NCI-H524 (cell line): ENCODE measurements at regions not wholly inside any gene's neighbourhood (a gene's known extent, or its start where the extent isn't known, plus 50 kb on each side); places are given as distances from the start of the nearest gene placed in this dataset.
A peak's percentile ranks its signal among the peaks of the same experiment; 100 is the strongest.
"Not testable (repeated sequence)": the region's sequence is repeated elsewhere in the genome, so short reads cannot be mapped to it uniquely, and the experiment has no call there.

Experiments used
- DNase-seq, 2 experiments: peaks; one replicate each; lab custom pipeline; 2025; lab: John Stamatoyannopoulos, UW

GRCh38 chr14:34381304-34381703 lies 80.7 kb downstream of the SPTSSA start:
- DNase-seq = not testable (repeated sequence)

- DNase-seq = no peak
Observed at GRCh38 chr14:34380471-34380845, 81.6 kb downstream of the SPTSSA start.

- no peak for DNase-seq
Observed at GRCh38 chr14:34379816-34380470, 82.1 kb downstream of the SPTSSA start.

GRCh38 chr14:34376649-34377267 lies 85.3 kb downstream of the SPTSSA start:
- no peak for DNase-seq

- DNase-seq = no peak
Observed at GRCh38 chr14:34374998-34375740, 86.9 kb downstream of the SPTSSA start.

GRCh38 chr14:34373191-34373590 lies 88.8 kb downstream of the SPTSSA start:
- no peak for DNase-seq

GRCh38 chr14:34372786-34373185 lies 89.3 kb downstream of the SPTSSA start:
- no peak for DNase-seq

- DNase-seq = no peak
Observed at GRCh38 chr14:34369648-34370030, 92.4 kb downstream of the SPTSSA start.

- DNase-seq = no peak
Observed at GRCh38 chr14:34368971-34369647, 92.9 kb downstream of the SPTSSA start.

- DNase-seq = no peak
Observed at GRCh38 chr14:34368115-34368970, 93.7 kb downstream of the SPTSSA start.

GRCh38 chr14:34365309-34365915 lies 96.6 kb downstream of the SPTSSA start:
- DNase-seq = no peak

- DNase-seq = no peak
Observed at GRCh38 chr14:34364201-34364600, 97.8 kb downstream of the SPTSSA start.

- no peak for DNase-seq
Observed at GRCh38 chr14:34363733-34364134, 98.3 kb downstream of the SPTSSA start.

GRCh38 chr14:34362641-34363251 lies 99.3 kb downstream of the SPTSSA start:
- no peak for DNase-seq

- no peak for DNase-seq
Observed at GRCh38 chr14:34361504-34362011, 100.5 kb downstream of the SPTSSA start.

- no peak for DNase-seq
Observed at GRCh38 chr14:34359420-34360117, 102.5 kb downstream of the SPTSSA start.

- no peak for DNase-seq
Observed at GRCh38 chr14:34356264-34356654, 105.8 kb downstream of the SPTSSA start.

GRCh38 chr14:34355584-34356263 lies 106.3 kb downstream of the SPTSSA start:
- peak; percentile 87 to 96 for DNase-seq

- no peak for DNase-seq
Observed at GRCh38 chr14:34354556-34354955, 107.5 kb downstream of the SPTSSA start.
